ENCODE measurements at regions not wholly inside any gene's neighbourhood (a gene's known extent, or its start where the extent isn't known, plus 50 kb on each side); places are given as distances from the start of the nearest gene placed in this dataset.

DNA sequence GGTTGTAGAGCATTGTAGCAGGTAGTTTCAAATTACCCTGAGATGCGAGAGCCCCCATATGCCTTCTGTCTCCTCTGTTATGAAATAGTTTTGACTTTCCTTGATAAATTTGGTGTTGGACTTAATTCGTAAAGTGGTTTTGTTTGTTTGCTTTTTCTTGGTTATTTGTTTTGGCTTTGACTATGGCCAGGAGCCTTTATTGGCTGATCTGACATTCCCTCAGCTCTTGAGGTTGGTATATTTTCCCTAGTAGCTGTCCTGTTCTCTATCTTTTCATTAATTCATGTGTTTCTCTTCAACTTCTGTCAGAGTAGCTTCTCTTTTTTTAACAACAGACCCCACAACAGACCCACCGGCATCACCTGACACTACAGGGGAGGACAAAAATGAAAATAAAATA is 457.4 kb upstream of the MANEA start (continued):
- TF ChIP-seq EZH2 (IDR thresholded peaks at IDR 0.05; ENCODE audit: low read depth, unreplicated experiment) (no peak), CREB1 (CRISPR knock-in tag; IDR thresholded peaks at IDR 0.05; ENCODE audit: low read depth) (no peak), JUNB (IDR thresholded peaks at IDR 0.05; ENCODE audit: unreplicated experiment) (no peak), NANOG (IDR thresholded peaks at IDR 0.05; ENCODE audit: borderline replicate concordance) (no peak)
- TF ChIP-seq, protein P1, sequence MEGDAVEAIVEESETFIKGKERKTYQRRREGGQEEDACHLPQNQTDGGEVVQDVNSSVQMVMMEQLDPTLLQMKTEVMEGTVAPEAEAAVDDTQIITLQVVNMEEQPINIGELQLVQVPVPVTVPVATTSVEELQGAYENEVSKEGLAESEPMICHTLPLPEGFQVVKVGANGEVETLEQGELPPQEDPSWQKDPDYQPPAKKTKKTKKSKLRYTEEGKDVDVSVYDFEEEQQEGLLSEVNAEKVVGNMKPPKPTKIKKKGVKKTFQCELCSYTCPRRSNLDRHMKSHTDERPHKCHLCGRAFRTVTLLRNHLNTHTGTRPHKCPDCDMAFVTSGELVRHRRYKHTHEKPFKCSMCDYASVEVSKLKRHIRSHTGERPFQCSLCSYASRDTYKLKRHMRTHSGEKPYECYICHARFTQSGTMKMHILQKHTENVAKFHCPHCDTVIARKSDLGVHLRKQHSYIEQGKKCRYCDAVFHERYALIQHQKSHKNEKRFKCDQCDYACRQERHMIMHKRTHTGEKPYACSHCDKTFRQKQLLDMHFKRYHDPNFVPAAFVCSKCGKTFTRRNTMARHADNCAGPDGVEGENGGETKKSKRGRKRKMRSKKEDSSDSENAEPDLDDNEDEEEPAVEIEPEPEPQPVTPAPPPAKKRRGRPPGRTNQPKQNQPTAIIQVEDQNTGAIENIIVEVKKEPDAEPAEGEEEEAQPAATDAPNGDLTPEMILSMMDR (conservative IDR thresholded peaks at IDR 0.05; ENCODE audit: low read depth in 2 of 2): no peak
- TF ChIP-seq, protein P2, sequence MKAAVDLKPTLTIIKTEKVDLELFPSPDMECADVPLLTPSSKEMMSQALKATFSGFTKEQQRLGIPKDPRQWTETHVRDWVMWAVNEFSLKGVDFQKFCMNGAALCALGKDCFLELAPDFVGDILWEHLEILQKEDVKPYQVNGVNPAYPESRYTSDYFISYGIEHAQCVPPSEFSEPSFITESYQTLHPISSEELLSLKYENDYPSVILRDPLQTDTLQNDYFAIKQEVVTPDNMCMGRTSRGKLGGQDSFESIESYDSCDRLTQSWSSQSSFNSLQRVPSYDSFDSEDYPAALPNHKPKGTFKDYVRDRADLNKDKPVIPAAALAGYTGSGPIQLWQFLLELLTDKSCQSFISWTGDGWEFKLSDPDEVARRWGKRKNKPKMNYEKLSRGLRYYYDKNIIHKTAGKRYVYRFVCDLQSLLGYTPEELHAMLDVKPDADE (IDR thresholded peaks at IDR 0.05): no peak

DNA sequence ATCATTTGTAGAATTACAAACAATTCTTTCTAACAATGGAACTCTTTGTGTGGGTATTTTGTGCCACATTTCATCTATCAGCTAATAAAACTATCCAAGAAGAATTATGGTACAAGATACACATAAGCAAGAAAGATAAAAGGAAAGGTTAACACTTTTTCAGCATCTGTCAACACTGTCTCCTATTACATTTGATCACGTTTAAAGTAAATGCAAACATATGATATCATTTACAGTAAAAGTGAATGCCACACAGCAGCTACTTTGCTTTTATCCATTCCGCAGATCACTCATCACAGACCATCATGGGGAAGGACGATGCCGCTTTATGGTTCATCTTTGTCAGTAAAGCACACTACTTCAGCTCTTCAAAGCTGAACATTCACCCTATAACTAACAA is 456.4 kb upstream of the MANEA start:
- Histone ChIP-seq H3K79me2 (replicated peaks; ENCODE audit: insufficient read depth) (no peaks in the 10 kb centered on the region), H3K27ac (ENCODE audit: low read depth) (no peak overlapping the region), H3K36me3 (ENCODE audit: insufficient read depth) (no peaks in the 10 kb centered on the region), H3F3A (replicated peaks; ENCODE audit: low read depth) (no peaks in the 10 kb centered on the region), H3K4me3 (no peak overlapping the region), H3K27me3 (ENCODE audit: insufficient read depth) (no peaks in the 10 kb centered on the region), H3K9me2 (ENCODE audit: insufficient read depth) (peaks cover 4% of the 10 kb centered on the region; the same call in 1 of the 2 replicates), H3K4me1 (ENCODE audit: insufficient read depth) (no peaks in the 10 kb centered on the region), H3K4me2 (no peak overlapping the region), H2AFZ (peak overlapping the region; percentile 45), H4K20me1 (replicated peaks; ENCODE audit: insufficient read depth) (no peaks in the 10 kb centered on the region)
- Mint-ChIP-seq H3K27me3 (ENCODE audit: insufficient read depth, low read depth, poor library complexity) (no peaks in the 10 kb centered on the region), H3K36me3 (ENCODE audit: low read depth) (no peaks in the 10 kb centered on the region), H3K4me1 (0 out of 3 replicates have a peak, but pooled peaks cover 3% of the 10 kb centered on the region), H3K4me3 (no peak overlapping the region), H3K9me3 (no peaks in the 10 kb centered on the region), H3K27ac (no peak overlapping the region)
- no peak for DNase-seq (ENCODE audit: low spot score)
- no peak for ATAC-seq
- TF ChIP-seq NANOG (IDR thresholded peaks at IDR 0.05; ENCODE audit: borderline replicate concordance): no peak
- TF ChIP-seq, protein P3, sequence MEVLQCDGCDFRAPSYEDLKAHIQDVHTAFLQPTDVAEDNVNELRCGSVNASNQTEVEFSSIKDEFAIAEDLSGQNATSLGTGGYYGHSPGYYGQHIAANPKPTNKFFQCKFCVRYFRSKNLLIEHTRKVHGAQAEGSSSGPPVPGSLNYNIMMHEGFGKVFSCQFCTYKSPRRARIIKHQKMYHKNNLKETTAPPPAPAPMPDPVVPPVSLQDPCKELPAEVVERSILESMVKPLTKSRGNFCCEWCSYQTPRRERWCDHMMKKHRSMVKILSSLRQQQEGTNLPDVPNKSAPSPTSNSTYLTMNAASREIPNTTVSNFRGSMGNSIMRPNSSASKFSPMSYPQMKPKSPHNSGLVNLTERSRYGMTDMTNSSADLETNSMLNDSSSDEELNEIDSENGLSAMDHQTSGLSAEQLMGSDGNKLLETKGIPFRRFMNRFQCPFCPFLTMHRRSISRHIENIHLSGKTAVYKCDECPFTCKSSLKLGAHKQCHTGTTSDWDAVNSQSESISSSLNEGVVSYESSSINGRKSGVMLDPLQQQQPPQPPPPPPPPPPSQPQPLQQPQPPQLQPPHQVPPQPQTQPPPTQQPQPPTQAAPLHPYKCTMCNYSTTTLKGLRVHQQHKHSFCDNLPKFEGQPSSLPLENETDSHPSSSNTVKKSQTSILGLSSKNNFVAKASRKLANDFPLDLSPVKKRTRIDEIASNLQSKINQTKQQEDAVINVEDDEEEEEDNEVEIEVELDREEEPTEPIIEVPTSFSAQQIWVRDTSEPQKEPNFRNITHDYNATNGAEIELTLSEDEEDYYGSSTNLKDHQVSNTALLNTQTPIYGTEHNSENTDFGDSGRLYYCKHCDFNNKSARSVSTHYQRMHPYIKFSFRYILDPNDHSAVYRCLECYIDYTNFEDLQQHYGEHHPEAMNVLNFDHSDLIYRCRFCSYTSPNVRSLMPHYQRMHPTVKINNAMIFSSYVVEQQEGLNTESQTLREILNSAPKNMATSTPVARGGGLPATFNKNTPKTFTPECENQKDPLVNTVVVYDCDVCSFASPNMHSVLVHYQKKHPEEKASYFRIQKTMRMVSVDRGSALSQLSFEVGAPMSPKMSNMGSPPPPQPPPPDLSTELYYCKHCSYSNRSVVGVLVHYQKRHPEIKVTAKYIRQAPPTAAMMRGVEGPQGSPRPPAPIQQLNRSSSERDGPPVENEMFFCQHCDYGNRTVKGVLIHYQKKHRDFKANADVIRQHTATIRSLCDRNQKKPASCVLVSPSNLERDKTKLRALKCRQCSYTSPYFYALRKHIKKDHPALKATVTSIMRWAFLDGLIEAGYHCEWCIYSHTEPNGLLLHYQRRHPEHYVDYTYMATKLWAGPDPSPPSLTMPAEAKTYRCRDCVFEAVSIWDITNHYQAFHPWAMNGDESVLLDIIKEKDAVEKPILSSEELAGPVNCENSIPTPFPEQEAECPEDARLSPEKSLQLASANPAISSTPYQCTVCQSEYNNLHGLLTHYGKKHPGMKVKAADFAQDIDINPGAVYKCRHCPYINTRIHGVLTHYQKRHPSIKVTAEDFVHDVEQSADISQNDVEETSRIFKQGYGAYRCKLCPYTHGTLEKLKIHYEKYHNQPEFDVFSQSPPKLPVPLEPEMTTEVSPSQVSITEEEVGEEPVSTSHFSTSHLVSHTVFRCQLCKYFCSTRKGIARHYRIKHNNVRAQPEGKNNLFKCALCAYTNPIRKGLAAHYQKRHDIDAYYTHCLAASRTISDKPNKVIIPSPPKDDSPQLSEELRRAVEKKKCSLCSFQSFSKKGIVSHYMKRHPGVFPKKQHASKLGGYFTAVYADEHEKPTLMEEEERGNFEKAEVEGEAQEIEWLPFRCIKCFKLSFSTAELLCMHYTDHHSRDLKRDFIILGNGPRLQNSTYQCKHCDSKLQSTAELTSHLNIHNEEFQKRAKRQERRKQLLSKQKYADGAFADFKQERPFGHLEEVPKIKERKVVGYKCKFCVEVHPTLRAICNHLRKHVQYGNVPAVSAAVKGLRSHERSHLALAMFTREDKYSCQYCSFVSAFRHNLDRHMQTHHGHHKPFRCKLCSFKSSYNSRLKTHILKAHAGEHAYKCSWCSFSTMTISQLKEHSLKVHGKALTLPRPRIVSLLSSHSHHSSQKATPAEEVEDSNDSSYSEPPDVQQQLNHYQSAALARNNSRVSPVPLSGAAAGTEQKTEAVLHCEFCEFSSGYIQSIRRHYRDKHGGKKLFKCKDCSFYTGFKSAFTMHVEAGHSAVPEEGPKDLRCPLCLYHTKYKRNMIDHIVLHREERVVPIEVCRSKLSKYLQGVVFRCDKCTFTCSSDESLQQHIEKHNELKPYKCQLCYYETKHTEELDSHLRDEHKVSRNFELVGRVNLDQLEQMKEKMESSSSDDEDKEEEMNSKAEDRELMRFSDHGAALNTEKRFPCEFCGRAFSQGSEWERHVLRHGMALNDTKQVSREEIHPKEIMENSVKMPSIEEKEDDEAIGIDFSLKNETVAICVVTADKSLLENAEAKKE (CRISPR knock-in tag; IDR thresholded peaks at IDR 0.05): no peak
- TF ChIP-seq JUNB (IDR thresholded peaks at IDR 0.05; ENCODE audit: unreplicated experiment): no peak
- TF ChIP-seq, protein P2 (IDR thresholded peaks at IDR 0.05): no peak
- TF ChIP-seq, protein P4, sequence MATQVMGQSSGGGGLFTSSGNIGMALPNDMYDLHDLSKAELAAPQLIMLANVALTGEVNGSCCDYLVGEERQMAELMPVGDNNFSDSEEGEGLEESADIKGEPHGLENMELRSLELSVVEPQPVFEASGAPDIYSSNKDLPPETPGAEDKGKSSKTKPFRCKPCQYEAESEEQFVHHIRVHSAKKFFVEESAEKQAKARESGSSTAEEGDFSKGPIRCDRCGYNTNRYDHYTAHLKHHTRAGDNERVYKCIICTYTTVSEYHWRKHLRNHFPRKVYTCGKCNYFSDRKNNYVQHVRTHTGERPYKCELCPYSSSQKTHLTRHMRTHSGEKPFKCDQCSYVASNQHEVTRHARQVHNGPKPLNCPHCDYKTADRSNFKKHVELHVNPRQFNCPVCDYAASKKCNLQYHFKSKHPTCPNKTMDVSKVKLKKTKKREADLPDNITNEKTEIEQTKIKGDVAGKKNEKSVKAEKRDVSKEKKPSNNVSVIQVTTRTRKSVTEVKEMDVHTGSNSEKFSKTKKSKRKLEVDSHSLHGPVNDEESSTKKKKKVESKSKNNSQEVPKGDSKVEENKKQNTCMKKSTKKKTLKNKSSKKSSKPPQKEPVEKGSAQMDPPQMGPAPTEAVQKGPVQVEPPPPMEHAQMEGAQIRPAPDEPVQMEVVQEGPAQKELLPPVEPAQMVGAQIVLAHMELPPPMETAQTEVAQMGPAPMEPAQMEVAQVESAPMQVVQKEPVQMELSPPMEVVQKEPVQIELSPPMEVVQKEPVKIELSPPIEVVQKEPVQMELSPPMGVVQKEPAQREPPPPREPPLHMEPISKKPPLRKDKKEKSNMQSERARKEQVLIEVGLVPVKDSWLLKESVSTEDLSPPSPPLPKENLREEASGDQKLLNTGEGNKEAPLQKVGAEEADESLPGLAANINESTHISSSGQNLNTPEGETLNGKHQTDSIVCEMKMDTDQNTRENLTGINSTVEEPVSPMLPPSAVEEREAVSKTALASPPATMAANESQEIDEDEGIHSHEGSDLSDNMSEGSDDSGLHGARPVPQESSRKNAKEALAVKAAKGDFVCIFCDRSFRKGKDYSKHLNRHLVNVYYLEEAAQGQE (IDR thresholded peaks at IDR 0.05; ENCODE audit: unreplicated experiment): no peak
- TF ChIP-seq EZH2 (IDR thresholded peaks at IDR 0.05; ENCODE audit: low read depth, unreplicated experiment): no peak

Data from GM23338 (cell line).